Hematopoietic multipotent progenitor cell treated with erythropoietin and hydrocortisone succinate and interleukin-3 and kit ligand, for 15 days (in vitro differentiated cells): ENCODE measurements at regions not wholly inside any gene's neighbourhood (a gene's known extent, or its start where the extent isn't known, plus 50 kb on each side); places are given as distances from the start of the nearest gene placed in this dataset.

Experiments used
- DNase-seq: peaks from one replicate; pipeline ENCODE4 v3.0.0-alpha.2; 2015; ENCODE audit warnings: low spot score

DNA sequence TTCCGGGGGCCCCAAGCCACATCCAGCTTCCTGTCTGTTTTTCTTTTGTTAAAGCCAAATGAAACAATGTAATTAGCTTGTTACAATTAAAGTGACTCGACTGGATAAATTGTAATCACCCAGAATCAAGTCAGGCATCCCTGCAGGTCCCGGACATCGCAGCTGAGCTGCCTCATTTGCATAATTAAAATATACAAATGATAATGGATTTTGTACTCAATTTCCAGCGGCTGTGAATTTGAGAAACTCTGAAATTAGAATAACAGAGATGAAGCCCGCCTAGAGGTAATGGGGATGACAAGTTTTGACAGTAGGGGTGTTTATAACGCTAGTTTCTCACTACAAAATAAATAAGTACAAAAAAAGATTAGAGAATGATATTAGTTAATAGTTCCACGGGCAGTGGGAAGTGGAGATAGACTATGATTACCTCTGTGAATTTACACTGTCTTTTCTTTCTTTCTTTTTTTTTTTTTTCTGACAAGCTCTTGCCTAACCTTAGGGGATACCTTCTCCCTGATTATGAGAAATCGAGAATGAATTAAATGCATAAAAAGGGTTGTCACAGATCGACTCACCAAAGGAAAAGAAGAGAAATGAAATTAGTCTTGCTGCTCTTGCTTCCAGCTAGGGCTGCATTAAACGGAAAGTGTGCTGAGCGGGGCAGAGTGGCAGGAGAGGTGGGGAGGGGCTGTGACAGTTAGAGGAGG lies 82.6 kb upstream of the SKOR2 start:
- no peak for DNase-seq

DNA sequence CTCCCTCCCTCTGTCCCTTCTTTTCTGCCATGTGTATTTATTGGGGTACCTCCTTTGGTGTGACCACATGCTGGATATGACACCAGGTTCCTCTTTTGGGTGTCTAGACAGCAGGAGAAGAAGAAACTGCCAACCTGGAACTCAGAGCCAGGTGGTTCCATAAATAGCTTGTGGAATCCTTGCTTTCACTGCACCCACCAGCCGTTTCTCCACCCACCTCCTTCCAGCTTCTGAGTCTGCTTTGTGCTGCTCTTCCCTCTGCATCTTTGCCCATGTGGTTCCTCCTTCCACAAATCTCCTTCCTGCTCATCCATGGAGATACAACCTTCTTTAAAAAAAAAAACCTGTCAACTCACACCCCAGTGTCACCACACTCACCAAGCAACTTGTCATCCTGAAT lies 80.2 kb upstream of the SKOR2 start:
- no peak for DNase-seq

GRCh38 chr18:47331026-47331425 lies 79.6 kb upstream of the SKOR2 start:
- no peak for DNase-seq

- DNase-seq = no peak
Measured at GRCh38 chr18:47323158-47323557, 71.7 kb upstream of the SKOR2 start.

DNA sequence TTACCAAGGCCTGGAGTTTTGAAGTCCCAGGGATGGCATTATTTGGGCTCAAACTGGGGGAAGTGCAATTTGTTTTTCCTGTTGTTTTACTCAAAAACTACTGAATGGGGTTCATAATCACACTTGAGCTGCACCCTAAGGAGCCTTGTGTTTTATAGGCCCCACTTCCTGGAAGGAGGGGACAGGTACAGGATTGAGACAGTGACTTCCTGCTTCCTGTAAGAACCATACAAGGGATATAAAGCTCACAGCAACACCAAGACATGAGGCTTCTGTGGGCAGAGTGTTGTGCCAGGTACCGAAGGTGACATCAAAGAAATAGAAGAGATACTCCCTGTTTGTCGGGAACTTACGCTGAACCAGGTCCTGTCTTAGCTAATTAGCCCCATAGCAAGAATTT lies 70.4 kb upstream of the SKOR2 start:
- no peak for DNase-seq

- DNase-seq = no peak
Measured at GRCh38 chr18:47317824-47318508, 66.5 kb upstream of the SKOR2 start.

DNA sequence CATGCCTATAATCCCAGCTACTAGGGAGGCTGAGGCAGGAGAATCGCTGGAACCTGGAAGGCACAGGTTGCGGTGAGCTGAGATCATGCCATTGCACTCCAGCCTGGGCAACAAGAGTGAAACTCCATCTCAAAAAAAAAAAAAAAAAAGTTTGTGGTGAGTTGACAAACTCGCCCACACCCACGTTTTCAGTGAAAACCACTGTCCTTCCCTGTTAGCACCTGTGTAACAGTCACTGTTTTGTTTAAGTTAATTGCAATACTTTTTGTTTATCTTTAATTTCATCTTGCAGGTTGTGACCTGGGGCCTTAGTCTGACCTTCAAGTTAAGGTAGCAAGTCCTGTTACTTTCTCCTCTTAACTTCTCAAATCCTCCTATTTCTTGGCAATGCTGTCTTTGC lies 65.5 kb upstream of the SKOR2 start:
- DNase-seq = no peak

- DNase-seq = no peak
Measured at GRCh38 chr18:47313901-47314300, 62.4 kb upstream of the SKOR2 start.

- no peak for DNase-seq
Measured at GRCh38 chr18:47311585-47311984, 60.1 kb upstream of the SKOR2 start.
